Inflammatory macrophage treated with lipopolysaccharide for 4 hours (primary cell): ENCODE measurements at regions not wholly inside any gene's neighbourhood (a gene's known extent, or its start where the extent isn't known, plus 50 kb on each side); places are given as distances from the start of the nearest gene placed in this dataset.
"Not testable (repeated sequence)": the region's sequence is repeated elsewhere in the genome, so short reads cannot be mapped to it uniquely, and the experiment has no call there.

Experiments
- DNase-seq: peaks from one replicate; pipeline ENCODE4 v3.0.0-alpha.2; 2020

GRCh38 chr1:200316148-200316803 lies 93.6 kb downstream of the ZNF281 start:
- no peak for DNase-seq

- DNase-seq: peak; percentile 61
Observed at GRCh38 chr1:200314085-200314750, 95.6 kb downstream of the ZNF281 start.

- DNase-seq: peak; percentile 89
Observed at GRCh38 chr1:200311256-200311655, 98.6 kb downstream of the ZNF281 start.

- peak; percentile 42 for DNase-seq
Observed at GRCh38 chr1:200310824-200311223, 99.0 kb downstream of the ZNF281 start.

GRCh38 chr1:200307755-200308066 lies 102.1 kb downstream of the ZNF281 start:
- no peak for DNase-seq

- DNase-seq: peak; percentile 83
Observed at GRCh38 chr1:200306944-200307754, 102.7 kb downstream of the ZNF281 start.

- DNase-seq: peak; percentile 72
Observed at GRCh38 chr1:200305806-200306205, 104.0 kb downstream of the ZNF281 start.

- DNase-seq: no peak
Observed at GRCh38 chr1:200304171-200304570, 105.7 kb downstream of the ZNF281 start.

GRCh38 chr1:200302921-200303290 lies 106.9 kb downstream of the ZNF281 start:
- no peak for DNase-seq

GRCh38 chr1:200302192-200302920 lies 107.5 kb downstream of the ZNF281 start:
- peak; percentile 60 for DNase-seq

- DNase-seq: no peak
Observed at GRCh38 chr1:200301152-200301551, 108.7 kb downstream of the ZNF281 start.

- DNase-seq: no peak
Observed at GRCh38 chr1:200299571-200299970, 110.3 kb downstream of the ZNF281 start.

GRCh38 chr1:200298242-200298641 lies 111.6 kb downstream of the ZNF281 start:
- DNase-seq: no peak

- no peak for DNase-seq
Observed at GRCh38 chr1:200296091-200296661, 113.7 kb downstream of the ZNF281 start.

- no peak for DNase-seq
Observed at GRCh38 chr1:200294241-200294640, 115.6 kb downstream of the ZNF281 start.

GRCh38 chr1:200292699-200293098 lies 117.1 kb downstream of the ZNF281 start:
- no peak for DNase-seq

- no peak for DNase-seq
Observed at GRCh38 chr1:200291106-200291505, 118.7 kb downstream of the ZNF281 start.

- DNase-seq: peak; percentile 27
Observed at GRCh38 chr1:200290010-200290685, 119.7 kb downstream of the ZNF281 start.

- DNase-seq: no peak
Observed at GRCh38 chr1:200288226-200288625, 121.6 kb downstream of the ZNF281 start.

- not testable (repeated sequence) for DNase-seq
Observed at GRCh38 chr1:200284236-200284635, 125.6 kb downstream of the ZNF281 start.

- DNase-seq: no peak
Observed at GRCh38 chr1:200282497-200283122, 127.2 kb downstream of the ZNF281 start.
